DOHH2 (cell line): ENCODE measurements at regions not wholly inside any gene's neighbourhood (a gene's known extent, or its start where the extent isn't known, plus 50 kb on each side); places are given as distances from the start of the nearest gene placed in this dataset.

Source experiments
- EZH2phosphoT487 ChIP-seq: fragments of 200-600 bp; sonication (generic); IDR thresholded peaks from 2 replicates; pipeline ENCODE4 v1.6.1; 2017; ENCODE audit warnings: borderline replicate concordance, mild to moderate bottlenecking, antibody characterized with exemption, low read length, moderate library complexity, mixed read lengths
- TF ChIP-seq, protein P1 (sequence below): fragments of 200-600 bp; sonication (generic); IDR thresholded peaks from one replicate; pipeline ENCODE4 v1.5.1; 2014; ENCODE audit warnings: antibody characterized with exemption, mild to moderate bottlenecking, low read depth, low read length; ENCODE audit not compliant: poor library complexity, severe bottlenecking

DNA sequence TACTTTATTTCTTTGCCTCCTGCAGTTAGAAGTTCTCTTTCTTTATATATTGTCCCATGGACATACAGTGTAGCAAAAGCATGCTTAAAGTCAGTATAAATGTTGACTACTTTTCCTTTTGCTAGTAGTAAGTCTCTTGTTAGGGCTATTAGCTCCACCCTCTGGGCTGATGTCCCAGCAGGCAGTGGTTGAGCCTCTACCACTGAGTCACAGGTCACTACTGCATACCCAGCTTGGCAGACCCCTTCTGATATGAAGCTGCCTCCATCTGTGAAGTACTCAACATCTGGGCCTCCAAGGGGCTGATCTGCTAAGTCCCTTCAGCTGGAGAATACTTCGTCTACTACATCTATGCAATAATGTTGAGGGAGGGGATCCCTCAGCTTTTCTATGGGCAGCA is 61.0 kb upstream of the SLC35G4 start:
- TF ChIP-seq, protein P1, sequence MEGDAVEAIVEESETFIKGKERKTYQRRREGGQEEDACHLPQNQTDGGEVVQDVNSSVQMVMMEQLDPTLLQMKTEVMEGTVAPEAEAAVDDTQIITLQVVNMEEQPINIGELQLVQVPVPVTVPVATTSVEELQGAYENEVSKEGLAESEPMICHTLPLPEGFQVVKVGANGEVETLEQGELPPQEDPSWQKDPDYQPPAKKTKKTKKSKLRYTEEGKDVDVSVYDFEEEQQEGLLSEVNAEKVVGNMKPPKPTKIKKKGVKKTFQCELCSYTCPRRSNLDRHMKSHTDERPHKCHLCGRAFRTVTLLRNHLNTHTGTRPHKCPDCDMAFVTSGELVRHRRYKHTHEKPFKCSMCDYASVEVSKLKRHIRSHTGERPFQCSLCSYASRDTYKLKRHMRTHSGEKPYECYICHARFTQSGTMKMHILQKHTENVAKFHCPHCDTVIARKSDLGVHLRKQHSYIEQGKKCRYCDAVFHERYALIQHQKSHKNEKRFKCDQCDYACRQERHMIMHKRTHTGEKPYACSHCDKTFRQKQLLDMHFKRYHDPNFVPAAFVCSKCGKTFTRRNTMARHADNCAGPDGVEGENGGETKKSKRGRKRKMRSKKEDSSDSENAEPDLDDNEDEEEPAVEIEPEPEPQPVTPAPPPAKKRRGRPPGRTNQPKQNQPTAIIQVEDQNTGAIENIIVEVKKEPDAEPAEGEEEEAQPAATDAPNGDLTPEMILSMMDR = no peak
- TF ChIP-seq EZH2phosphoT487 = no peak
